Keratinocyte (primary cell): ENCODE measurements at regions not wholly inside any gene's neighbourhood (a gene's known extent, or its start where the extent isn't known, plus 50 kb on each side); places are given as distances from the start of the nearest gene placed in this dataset.

Experiments
- CTCF ChIP-seq, 3 experiments: IDR thresholded peaks in 1 of 3; conservative IDR thresholded peaks in 1 of 3; optimal IDR thresholded peaks in 1 of 3; 2 replicates in 2 of 3; 3 replicates in 1 of 3; pipeline versions ENCODE3 to v1.5.1; 2011; ENCODE audit warnings: low read length in 3 of 3, mild to moderate bottlenecking in 3 of 3, moderate library complexity in 2 of 3, control low read depth in 1 of 3, inconsistent platforms in 1 of 3; ENCODE audit not compliant: insufficient read depth in 2 of 3; ENCODE audit errors: extremely low read depth in 1 of 3
- EZH2 ChIP-seq: IDR thresholded peaks from one replicate; pipeline ENCODE4 v1.6.1; 2012; ENCODE audit warnings: inconsistent platforms, mild to moderate bottlenecking, low read length, moderate library complexity

- TF ChIP-seq CTCF (optimal IDR thresholded peaks at IDR 0.05 in 1 of 3, IDR thresholded peaks at IDR 0.05 in 1 of 3, conservative IDR thresholded peaks at IDR 0.05 in 1 of 3; ENCODE audit: extremely low read depth in 1 of 3, insufficient read depth in 2 of 3, low read length in 3 of 3): no peak
- no peak for TF ChIP-seq EZH2
Measured at GRCh38 chr11:29184939-29185890, 831.6 kb downstream of the KCNA4 start.
